Panc1 (cell line): ENCODE measurements at regions not wholly inside any gene's neighbourhood (a gene's known extent, or its start where the extent isn't known, plus 50 kb on each side); places are given as distances from the start of the nearest gene placed in this dataset.

Source experiments
- CTCF ChIP-seq: fragments of 450-650 bp; IDR thresholded peaks from 2 replicates; pipeline ENCODE4 v1.5.1; 2017; ENCODE audit warnings: mild to moderate bottlenecking
- TCF7L2 ChIP-seq: IDR thresholded peaks from 2 replicates; pipeline ENCODE4 v1.6.1; 2011; ENCODE audit warnings: mild to moderate bottlenecking, low read depth, low read length, inconsistent platforms

GRCh38 chr6:150496629-150497028, 103.1 kb upstream of the PLEKHG1 start:
- TF ChIP-seq CTCF (no peak), TCF7L2 (no peak)
